AG04450 (cell line): ENCODE measurements at regions not wholly inside any gene's neighbourhood (a gene's known extent, or its start where the extent isn't known, plus 50 kb on each side); places are given as distances from the start of the nearest gene placed in this dataset.

Experiments
- CTCF ChIA-PET: fragments of 300-600, 350-600 bp; formaldehyde crosslinking; extraction: SDS; loops from one replicate; lab custom pipeline; 2022; ENCODE audit warnings: antibody characterized with exemption, inconsistent platforms; lab: Charles Lee
- POLR2A ChIA-PET: fragments of 350-600 bp; formaldehyde crosslinking; extraction: SDS; loops from one replicate; lab custom pipeline; 2021; ENCODE audit warnings: antibody characterized with exemption, inconsistent platforms; lab: Yijun Ruan, JAX
- DNase-seq: peaks from one replicate; pipeline ENCODE4 v3.0.0-alpha.2; 2011; ENCODE audit warnings: low read depth, low spot score
- H3K27ac ChIP-seq: one replicate; pipeline ENCODE4 v1.5.1; 2012; ENCODE audit warnings: low read depth, low read length, control low read depth
- H3K27me3 ChIP-seq: one replicate; pipeline ENCODE4 v1.6.0; 2012; ENCODE audit warnings: low read length; ENCODE audit not compliant: control insufficient read depth, insufficient read depth
- H3K4me3 ChIP-seq: 2 replicates; pipeline ENCODE4 v1.5.1; 2011; ENCODE audit warnings: mild to moderate bottlenecking, low read depth, low read length, control low read depth
- H3K9me3 ChIP-seq: 2 replicates; pipeline ENCODE4 v1.5.1; 2012; ENCODE audit warnings: low read length; ENCODE audit not compliant: control insufficient read depth, insufficient read depth
- CTCF ChIP-seq: IDR thresholded peaks from 2 replicates; pipeline ENCODE4 v1.5.1; 2011; ENCODE audit warnings: low read depth, low read length, control low read depth, inconsistent platforms

- CTCF ChIA-PET, result no interaction called here
- no peaks in the 10 kb centered on the region for H3K27me3 ChIP-seq
- no peak overlapping the region for H3K27ac ChIP-seq
- TF ChIP-seq CTCF, result no peak
- no peak for DNase-seq
- no peak overlapping the region for H3K4me3 ChIP-seq
- POLR2A ChIA-PET, result no interaction called here
- peaks cover 7% of the 10 kb centered on the region; the same call in 1 of the 2 replicates for H3K9me3 ChIP-seq
Measured at GRCh38 chr5:97542469-97542868, 359.4 kb upstream of the RIOK2 start.

GRCh38 chr5:97543166-97543565 lies 360.1 kb upstream of the RIOK2 start:
- Histone ChIP-seq H3K9me3 (peaks cover 7% of the 10 kb centered on the region; the same call in 1 of the 2 replicates), H3K27ac (no peak overlapping the region), H3K27me3 (no peaks in the 10 kb centered on the region), H3K4me3 (no peak overlapping the region)
- DNase-seq, result no peak
- ChIA-PET POLR2A (no interaction called here), CTCF (interaction anchor here (1.3 kb wide), 1 partner anchor 9 kb away, joined by 3 read pairs; no protein-coding TSS in a partner anchor)
- no peak for TF ChIP-seq CTCF

GRCh38 chr5:97544240-97544639 lies 361.2 kb upstream of the RIOK2 start:
- peaks cover 7% of the 10 kb centered on the region; the same call in 1 of the 2 replicates for H3K9me3 ChIP-seq
- DNase-seq, result no peak
- no peaks in the 10 kb centered on the region for H3K27me3 ChIP-seq
- ChIA-PET POLR2A (no interaction called here), CTCF (interaction anchor here (1.6 kb wide), 1 partner anchor 10 kb away, joined by 10 read pairs; no protein-coding TSS in a partner anchor)
- no peak overlapping the region for H3K27ac ChIP-seq
- no peak for TF ChIP-seq CTCF
- H3K4me3 ChIP-seq, result no peak overlapping the region

GRCh38 chr5:97544678-97545077 lies 361.6 kb upstream of the RIOK2 start:
- Histone ChIP-seq H3K4me3 (no peak overlapping the region), H3K27me3 (no peaks in the 10 kb centered on the region), H3K9me3 (peaks cover 7% of the 10 kb centered on the region; the same call in 1 of the 2 replicates), H3K27ac (no peak overlapping the region)
- CTCF ChIA-PET, result interaction anchor here (1.6 kb wide), 1 partner anchor 10 kb away, joined by 10 read pairs; no protein-coding TSS in a partner anchor
- TF ChIP-seq CTCF, result no peak
- no peak for DNase-seq
- POLR2A ChIA-PET, result no interaction called here

GRCh38 chr5:97545446-97545845 lies 362.4 kb upstream of the RIOK2 start:
- Histone ChIP-seq H3K9me3 (peaks cover 7% of the 10 kb centered on the region; the same call in 1 of the 2 replicates), H3K27ac (no peak overlapping the region), H3K4me3 (no peak overlapping the region), H3K27me3 (no peaks in the 10 kb centered on the region)
- ChIA-PET POLR2A (no interaction called here), CTCF (interaction anchor here (0.6 to 1.6 kb wide), 3 partner anchors 11 to 1233 kb away, joined by 5 to 13 read pairs (median 10); no protein-coding TSS in a partner anchor)
- TF ChIP-seq CTCF, result no peak
- no peak for DNase-seq
